Ramos (cell line): ENCODE measurements at regions not wholly inside any gene's neighbourhood (a gene's known extent, or its start where the extent isn't known, plus 50 kb on each side); places are given as distances from the start of the nearest gene placed in this dataset.

Experiments
- in situ Hi-C: fragments of 300-500 bp; cut with MboI; formaldehyde crosslinking; loops from one replicate; pipeline ENCODE4 v1.14.3; 2022; ENCODE audit warnings: low sequenced_read_pairs; ENCODE audit not compliant: unreplicated experiment

DNA sequence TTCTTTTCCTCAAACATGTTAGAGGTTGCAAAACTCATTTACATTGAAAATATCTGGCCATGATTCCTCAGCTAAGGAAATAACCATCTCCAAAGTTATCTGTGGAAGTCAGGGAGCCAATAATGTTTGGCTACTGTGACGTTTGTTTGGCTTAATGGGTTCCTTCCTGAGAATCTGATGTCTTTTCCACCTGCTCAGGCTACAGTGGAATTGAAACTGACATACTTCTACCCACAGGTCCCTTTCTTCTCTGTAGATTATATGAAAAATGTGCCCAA is 221.1 kb upstream of the XYLT1 start:
- in situ Hi-C loops: no loop called here

DNA sequence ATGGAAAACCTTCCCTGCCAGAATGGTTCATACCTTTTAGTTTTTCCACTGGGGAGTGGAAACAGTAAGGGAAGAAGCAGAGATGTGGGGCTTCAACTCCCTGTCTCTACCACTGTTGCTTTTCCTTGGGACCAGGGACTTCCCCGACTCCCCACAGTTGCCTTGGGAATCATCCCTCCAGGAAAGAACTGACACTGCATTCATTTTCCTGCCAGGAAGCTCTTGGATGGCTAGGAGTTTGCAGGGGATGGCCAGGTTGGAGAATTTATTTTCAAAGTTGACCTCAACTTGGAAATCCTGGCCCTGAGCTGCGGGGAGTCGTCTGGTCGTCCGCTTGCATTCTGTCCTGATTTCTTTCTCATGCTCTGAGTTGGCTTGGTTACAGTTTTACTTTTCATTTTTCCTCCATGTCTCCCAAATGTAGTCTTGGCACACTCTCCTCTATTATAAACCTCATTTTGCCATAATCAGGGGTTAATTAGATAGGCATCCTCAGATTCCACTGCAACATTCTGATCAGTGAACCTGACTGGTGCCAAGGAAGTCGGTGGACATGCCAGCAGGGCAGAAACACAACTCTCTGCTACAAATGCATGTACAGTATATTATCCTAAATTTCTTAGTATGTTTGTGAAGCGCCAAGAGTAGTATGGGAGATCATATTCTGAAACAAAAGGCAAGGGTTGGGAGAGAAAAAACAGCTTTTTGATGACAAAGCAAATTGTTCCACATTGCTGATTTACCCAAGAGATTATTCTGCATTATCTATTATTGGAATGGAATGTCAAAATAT is 220.5 kb upstream of the XYLT1 start:
- in situ Hi-C loops: no loop called here

DNA sequence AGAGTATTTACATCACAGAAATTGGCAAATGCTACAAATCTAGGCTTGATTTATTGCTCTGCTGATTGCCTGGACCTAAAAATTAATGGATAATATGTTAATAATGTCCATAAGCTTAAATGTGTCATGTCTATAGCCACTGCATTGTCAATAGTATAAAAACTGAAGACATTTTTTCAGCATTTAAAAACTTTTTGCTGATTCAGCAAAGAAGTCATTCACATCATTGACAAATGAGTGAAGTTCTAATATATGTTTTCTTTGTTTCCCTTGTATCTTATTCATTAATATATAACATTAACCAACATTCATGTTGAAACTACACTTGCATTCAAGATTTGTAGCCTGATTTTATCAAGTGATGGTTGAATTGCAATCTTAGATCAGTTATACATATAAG is 214.7 kb upstream of the XYLT1 start:
- in situ Hi-C loops: no loop called here

DNA sequence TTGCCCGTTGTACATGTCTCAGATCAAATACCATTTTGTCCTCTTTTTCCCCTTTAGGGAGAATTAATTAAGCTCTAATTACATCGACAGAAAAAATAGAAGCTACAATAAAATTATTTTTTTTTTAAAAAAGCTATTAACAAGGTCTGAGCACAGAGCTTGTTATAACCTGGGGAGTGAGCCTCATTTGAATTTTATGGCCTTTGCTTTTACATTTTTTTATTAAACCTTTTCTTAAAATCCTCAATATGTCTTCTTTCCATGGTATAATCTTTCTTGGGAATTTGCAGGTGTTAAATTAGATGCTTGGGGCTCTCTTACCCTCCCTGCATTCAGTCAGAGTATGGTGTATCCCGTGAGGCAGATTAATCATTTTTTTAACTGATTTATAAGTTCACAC is 212.5 kb upstream of the XYLT1 start:
- in situ Hi-C loops: no loop called here

DNA sequence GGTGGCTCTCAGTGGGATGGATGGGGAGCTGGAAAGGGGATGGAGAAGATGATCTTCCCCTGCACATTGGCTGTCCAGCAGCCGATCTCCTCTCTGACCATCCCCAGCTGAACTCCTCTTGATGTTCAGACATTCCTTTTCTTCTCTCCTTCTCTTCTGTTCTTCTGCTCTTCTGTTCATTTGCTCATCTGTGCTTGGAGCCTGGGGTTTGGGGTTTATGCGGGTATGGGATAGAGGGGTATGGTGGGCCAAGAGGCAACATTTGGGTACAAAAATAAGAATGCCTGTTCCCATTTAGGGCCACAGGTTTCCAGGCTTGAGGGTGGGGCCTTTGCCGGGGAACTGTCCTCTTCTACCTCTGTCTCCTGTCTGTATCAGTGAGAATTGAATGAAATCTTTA is 205.4 kb upstream of the XYLT1 start:
- in situ Hi-C loops: no loop called here

DNA sequence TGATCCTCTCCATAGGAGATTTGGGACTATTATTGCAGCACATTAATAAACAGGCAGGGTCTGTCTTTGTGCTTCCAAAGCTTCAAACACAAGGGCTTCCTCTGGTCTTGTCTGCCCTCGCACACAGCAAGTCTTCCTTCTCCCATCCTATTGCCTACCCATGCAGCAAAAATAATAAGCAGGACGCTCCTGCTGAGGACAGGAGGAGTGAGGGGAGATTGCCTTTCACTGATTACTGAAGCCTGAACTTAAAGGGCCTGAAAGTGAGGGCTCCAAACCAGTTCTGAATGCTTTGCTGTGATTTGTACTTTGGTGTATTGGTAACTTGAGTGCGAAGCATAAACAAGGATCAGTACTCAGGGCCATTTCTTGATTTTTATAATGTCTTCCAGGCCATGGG is 197.6 kb upstream of the XYLT1 start:
- in situ Hi-C loops: no loop called here

DNA sequence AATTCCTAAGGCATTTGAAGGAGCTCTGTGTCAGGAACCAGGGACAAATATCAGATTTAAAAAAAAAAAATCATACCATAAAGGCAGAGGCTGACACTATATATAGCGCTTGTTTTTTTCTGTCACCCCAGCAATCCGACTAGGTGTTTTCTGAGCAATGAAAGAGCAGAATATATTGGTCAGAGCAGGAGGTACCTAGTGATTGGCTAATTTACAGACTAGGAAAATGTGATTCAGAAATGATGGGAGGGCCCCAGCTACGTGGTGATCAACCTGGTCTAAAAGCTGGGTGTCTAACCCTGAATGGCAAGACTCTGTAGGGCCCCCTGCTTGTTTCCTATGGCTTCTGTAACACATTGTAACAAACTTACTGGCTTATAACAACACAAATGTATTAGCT is 195.5 kb upstream of the XYLT1 start:
- in situ Hi-C loops: no loop called here

DNA sequence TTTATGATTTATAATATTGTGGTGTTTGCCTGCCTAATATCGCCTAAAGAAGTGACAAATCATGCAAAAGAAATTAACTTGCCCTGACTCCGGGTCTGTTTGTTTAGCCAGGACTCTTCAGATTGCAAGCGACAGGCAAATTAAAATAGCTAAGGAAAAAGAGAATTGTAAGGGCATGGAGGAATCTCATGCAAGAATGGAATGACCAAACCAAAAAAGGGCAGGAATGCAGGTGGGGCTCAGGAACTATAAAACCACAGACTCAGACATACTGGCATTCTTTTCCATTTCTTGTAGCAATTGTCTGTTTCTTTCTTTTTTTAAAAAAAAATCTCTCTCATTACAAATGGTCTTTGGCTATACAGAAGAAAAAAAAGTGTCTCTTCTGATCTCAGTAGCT is 188.1 kb upstream of the XYLT1 start:
- in situ Hi-C loops: no loop called here

DNA sequence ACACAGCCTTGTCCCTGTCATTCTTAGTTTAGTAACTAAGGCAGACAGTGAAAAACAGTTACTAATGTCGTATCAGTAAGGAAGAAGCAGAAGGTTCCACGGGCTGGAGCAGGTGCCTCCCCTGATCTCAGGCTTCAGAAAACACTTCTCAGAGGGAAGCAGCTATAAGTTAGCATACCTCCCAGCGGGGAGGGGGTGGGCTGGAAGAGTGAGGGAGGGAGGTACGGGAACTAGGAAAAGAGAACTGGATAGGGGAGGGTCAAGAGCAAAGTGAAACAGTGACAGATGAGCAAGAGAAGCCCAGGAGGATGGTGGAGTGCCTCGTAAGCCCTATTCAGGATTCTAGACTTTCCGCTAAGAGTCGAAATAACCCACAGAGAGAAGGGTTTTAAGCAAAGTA is 186.3 kb upstream of the XYLT1 start:
- in situ Hi-C loops: no loop called here

DNA sequence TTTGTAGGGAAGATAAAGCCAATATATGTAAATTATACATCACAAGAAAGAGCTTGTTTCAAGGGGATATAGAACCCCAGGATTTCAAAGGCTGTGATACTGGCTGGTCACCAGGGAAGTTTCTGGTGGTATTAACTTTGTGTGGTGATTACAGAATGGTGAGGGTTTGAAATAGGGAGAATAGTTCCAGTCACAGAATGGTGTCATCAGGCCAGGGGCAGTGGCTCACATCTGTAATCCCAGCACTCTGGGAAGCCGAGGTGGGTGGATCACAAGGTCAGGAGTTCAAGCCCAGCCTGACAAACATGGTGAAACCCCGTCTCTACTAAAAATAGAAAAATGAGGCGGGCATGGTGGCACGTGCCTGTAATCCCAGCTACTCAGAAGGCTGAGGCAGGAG is 183.8 kb upstream of the XYLT1 start:
- in situ Hi-C loops: no loop called here

DNA sequence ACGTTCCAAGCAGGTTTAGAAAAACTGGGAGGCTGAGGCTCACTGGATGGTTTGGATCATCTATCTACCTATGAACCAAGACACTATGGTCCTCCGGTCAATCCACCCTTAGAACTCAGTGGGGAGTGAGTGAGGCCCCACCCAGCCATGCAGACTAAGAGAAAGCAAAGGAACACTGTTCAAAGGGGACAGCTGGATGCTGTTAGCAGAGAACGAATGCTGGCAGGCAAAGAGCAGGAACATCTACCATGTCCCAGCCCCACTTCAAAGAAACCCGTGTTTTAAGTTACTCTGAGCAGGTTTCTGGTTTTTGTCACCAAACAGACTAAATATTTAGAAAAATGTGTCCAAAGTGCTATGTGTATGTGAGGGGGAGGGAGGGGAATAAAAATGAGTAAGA is 183.4 kb upstream of the XYLT1 start:
- in situ Hi-C loops: no loop called here

DNA sequence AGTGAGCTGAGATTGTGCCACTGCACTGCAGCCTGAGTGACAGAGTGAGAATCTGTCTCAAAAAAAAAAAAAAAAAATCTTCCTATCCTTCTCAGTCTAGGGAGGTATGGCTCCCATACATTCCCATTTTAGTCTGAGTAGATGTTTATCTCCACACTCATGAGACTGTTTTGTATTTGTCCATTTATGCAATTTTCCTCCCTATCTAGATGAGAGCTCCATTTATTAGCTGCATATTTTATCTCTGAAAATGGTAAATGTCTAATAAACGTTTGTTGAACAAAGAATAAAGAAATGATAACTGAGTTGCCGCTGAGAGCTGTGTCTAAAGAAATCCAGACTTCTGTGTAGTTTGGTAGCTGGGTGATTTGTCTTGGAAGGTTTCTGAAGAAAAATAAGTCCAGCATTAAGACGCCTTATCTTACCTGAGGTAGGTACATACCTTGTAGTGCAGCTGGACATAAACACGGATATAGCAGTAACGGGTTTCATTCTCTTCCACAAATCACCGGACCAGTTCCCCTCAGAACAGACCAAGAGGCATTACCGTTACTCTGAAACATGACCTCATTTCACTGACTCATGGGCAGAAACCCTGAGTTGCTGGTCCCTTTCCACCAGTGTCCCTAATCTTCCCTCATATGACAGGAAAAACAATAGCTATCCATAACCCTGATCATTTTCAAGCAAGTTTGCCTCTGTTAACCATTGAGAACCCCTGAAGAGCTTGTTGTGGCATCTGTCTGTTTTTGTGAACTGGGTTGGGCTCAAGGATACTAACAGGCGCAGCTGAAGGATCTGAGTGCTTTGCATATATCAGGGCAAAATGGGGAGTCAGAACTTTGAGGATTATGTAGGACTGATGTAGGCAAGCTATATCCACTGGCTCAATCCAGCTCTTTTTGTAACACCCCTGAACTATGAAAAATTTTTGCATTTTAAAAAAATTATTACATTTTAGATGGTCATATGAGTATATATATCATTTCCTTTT is 177.4 kb upstream of the XYLT1 start:
- in situ Hi-C loops: no loop called here

DNA sequence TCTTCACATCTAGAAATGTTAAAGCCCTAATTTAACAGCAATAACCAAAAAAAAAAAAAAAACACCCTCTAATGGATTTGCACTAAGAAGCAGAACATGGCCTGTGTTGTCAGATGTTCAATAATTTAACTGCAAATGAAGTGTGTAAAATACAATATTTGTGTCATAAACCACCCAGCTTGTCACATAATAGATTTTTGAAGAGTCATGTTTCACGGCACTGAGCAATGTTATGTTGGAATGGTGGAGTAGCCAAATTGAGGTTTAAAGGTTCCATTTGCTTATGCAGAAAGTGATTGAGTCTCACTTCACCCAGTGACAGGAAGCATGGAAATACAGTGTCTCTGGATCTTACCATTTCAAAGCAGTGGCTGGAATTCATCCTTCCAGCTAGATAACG is 173.2 kb upstream of the XYLT1 start:
- in situ Hi-C loops: no loop called here

DNA sequence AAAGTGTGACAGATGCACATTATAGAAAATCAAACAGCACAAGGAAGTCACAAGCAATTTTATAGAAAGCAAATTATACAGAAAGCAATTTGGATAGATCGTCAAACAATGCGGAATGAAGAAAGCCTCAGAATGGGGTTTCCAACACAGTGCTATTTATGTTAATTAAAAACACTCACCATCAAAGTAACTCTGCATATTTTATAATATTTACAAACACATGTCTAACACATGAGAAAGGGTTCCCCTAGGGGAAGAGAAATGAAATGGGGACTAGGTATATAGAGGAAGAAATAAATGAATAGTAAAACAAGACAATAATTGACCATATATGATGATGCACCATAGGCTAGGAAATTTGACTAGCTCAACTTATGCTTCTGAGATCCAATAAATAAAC is 171.2 kb upstream of the XYLT1 start:
- in situ Hi-C loops: no loop called here

DNA sequence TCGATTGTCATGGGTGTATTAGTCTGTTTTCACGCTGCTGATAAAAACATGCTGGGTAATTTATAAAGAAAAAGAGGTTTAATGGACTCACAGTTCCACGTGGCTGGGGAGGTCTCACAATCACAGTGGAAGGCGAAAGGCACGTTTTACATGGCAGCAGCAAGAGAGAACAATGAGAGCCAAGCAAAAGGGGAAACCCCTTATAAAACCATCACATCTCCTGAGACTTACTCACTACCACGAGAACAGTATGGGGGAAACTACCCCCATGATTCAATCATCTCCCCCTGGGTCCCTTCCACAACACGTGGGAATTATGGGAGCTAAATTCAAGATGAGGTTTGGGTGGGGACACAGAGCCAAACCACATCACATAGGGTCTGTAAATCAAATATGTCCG is 167.4 kb upstream of the XYLT1 start:
- in situ Hi-C loops: no loop called here

DNA sequence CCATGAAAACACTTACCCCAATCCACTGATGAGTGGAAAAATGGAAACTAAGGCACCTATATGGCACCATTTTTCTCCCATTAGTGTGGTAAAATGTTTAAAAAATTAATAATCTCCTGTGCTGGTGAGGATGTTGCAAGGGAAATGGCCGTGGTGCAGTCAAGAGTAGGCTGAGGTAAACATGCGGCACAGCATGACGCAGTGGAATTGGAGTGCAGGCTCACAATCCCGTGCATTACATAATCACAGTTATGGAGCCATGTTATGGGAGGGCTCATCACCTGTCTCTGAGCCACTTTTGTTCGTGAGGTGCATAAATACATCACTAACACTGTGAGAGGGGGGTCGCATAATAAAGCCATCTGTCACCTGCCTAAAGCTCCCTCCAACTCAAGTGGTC is 164.4 kb upstream of the XYLT1 start:
- in situ Hi-C loops: no loop called here

DNA sequence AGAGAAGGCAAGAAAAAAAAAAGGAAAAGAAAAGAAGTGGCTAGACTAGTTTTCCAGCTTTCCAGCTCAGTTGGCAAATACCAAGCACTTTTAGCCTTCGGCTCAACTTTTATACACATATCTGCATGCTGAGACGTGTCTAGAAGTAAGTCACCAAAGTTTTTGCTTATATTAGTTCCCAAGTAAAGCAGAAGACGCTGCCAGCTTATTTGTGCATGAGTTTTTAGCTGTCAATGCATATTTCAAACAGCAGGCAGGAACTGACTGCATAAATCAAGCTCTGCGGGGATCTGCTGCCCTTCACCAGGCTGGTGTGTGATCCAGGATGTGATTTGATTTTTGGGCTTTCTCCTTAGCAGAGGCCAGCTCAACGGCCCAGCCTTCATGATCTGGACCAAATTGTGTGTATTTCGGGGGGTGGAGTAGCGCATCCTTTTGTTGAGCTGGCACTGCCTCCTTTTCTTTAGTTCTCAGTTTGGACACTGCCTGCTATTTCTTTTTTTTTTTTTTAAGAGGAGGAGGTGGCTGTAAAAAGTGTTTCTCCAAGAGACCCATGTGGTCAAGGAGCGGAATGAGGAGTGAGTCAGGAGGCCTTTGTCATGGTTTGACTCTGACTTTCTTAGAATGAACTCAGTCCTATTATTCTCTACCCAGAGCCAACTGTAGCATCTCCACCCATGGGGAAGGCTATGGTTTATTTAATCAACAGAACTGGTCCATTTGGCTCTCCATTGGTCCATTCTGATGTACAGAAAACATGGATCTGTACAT is 162.6 kb upstream of the XYLT1 start:
- in situ Hi-C loops: no loop called here

DNA sequence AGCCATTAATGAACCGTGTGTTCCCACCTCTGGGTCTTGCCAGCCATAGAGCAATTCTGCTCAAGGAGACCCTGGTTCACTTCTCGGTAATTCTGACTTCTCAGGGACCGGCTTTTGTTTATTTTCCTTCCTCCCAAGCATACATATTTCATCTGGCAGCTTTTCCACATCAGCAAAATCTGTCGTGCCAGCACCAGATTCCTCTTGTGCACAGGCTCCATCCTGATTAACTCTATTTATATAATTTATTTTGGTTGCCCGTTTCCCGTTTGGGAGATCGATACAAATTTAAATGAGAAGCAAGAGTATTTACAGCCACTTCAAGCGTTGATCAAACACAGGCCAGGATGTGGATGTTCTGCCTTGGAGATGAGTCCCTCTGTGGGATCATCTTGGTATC is 161.9 kb upstream of the XYLT1 start:
- in situ Hi-C loops: no loop called here

DNA sequence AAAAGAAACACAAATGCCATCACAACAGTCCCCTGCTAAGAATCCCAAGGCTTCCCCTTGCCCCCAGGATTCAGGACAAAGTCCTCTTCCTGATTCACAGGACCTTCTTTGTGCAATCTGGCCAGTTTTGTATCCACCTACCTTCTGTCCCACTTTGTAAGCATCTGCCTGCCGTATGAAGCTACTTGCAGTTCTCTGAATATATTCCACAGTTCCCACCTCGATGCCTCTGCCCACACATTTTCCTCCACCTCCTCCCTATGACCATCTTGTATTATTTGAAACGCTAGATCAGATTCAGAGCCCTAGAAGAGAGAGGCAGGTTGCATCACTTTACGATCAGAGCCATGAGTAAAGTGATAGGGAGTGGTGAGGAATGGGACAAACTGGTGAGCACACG is 159.2 kb upstream of the XYLT1 start:
- in situ Hi-C loops: no loop called here

DNA sequence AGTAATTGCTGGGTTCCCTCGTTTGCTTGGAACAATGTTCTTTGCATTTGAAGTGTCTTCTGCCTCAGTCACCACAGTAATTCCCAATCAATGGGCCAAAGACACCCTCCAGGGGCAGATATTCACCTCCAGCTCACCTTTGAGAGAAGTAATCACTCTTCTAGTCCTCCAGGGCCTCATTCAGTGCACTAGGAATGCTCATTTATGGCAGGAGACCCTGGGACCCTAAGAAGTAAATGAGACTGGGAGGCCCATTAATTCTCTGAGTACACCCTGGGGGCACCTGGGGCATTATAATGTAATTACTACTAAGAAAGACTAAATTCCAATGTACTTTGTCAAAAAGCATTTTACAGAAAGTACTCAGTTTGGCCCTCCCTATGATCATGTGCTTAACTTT is 158.2 kb upstream of the XYLT1 start:
- in situ Hi-C loops: no loop called here

DNA sequence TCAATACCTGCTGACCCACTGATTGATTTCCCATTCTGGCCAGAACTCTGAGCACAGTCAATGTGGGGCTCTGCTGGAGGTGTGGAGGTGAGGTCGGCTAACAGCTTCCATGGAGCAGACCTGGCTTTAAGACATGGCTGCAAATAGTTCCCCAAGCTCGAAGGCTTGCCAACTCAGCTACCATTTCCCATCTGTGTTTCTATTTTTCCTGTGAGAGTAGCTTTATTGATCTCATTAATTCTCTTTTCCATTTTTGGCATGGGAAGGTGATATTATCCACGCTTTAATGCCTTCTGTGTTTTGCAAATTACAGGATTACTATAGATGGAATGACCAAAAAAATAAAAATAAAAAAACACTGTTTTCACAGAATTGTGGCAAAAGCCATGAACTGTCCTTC is 151.6 kb upstream of the XYLT1 start:
- in situ Hi-C loops: no loop called here
